Neutrophil (primary cell): ENCODE measurements at regions not wholly inside any gene's neighbourhood (a gene's known extent, or its start where the extent isn't known, plus 50 kb on each side); places are given as distances from the start of the nearest gene placed in this dataset.
"Not testable (repeated sequence)": the region's sequence is repeated elsewhere in the genome, so short reads cannot be mapped to it uniquely, and the experiment has no call there.

Source experiments
- H3K27ac ChIP-seq: fragments of 200-600 bp; sonication (generic); 2 replicates; pipeline ENCODE4 v1.5.1; 2016; ENCODE audit warnings: mild to moderate bottlenecking, moderate library complexity
- H3K27me3 ChIP-seq: fragments of 200-600 bp; sonication (generic); 2 replicates; pipeline ENCODE4 v1.6.0; 2016; ENCODE audit warnings: mild to moderate bottlenecking
- H3K36me3 ChIP-seq: fragments of 200-600 bp; sonication (generic); 2 replicates; pipeline ENCODE4 v1.5.1; 2017
- H3K4me1 ChIP-seq, 2 experiments: fragments of 200-600 bp in 1 of 2; sonication (generic) in 1 of 2; 1 replicate in 1 of 2; 2 replicates in 1 of 2; pipeline versions ENCODE4 v1.5.1 to v1.6.1; 2013 to 2016; ENCODE audit warnings: low read depth in 1 of 2, low read length in 1 of 2, mild to moderate bottlenecking in 1 of 2, moderate library complexity in 1 of 2; ENCODE audit not compliant: control insufficient read depth in 1 of 2, insufficient read depth in 1 of 2
- H3K4me3 ChIP-seq, 2 experiments: fragments of 200-600 bp in 1 of 2; sonication (generic) in 1 of 2; 1 replicate in 1 of 2; 2 replicates in 1 of 2; pipeline ENCODE4 v1.5.1; 2013 to 2016; ENCODE audit warnings: low read depth in 1 of 2, low read length in 1 of 2, mild to moderate bottlenecking in 1 of 2, moderate library complexity in 1 of 2
- H3K9me3 ChIP-seq: fragments of 200-600 bp; sonication (generic); 2 replicates; pipeline ENCODE4 v1.5.1; 2016
- CTCF ChIP-seq: fragments of 200-600 bp; sonication (generic); IDR thresholded peaks from 2 replicates; pipeline ENCODE4 v1.5.1; 2016; ENCODE audit warnings: antibody characterized with exemption

- H3K36me3 ChIP-seq, result no peaks in the 10 kb centered on the region
- no peak overlapping the region for H3K4me3 ChIP-seq
- TF ChIP-seq CTCF, result no peak
- H3K4me1 ChIP-seq, result no peaks in the 10 kb centered on the region
- H3K27me3 ChIP-seq, result no peaks in the 10 kb centered on the region
- H3K9me3 ChIP-seq, result no peaks in the 10 kb centered on the region
- H3K27ac ChIP-seq, result no peak overlapping the region
Measured at GRCh38 chr21:35274090-35274489, 225.0 kb upstream of the RUNX1 start.

GRCh38 chr21:35273333-35273732 is 224.2 kb upstream of the RUNX1 start:
- no peak for TF ChIP-seq CTCF
- Histone ChIP-seq H3K9me3 (no peaks in the 10 kb centered on the region), H3K27me3 (no peaks in the 10 kb centered on the region), H3K27ac (no peak overlapping the region), H3K4me3 (no peak overlapping the region), H3K4me1 (no peaks in the 10 kb centered on the region), H3K36me3 (no peaks in the 10 kb centered on the region)

- not testable (repeated sequence) for H3K36me3 ChIP-seq, H3K4me3 ChIP-seq, H3K27me3 ChIP-seq, H3K27ac ChIP-seq, H3K9me3 ChIP-seq, H3K4me1 ChIP-seq
Measured at GRCh38 chr21:35271344-35272118, 222.4 kb upstream of the RUNX1 start.

GRCh38 chr21:35268817-35269216 is 219.7 kb upstream of the RUNX1 start:
- Histone ChIP-seq H3K27ac (no peak overlapping the region), H3K36me3 (no peaks in the 10 kb centered on the region), H3K27me3 (no peaks in the 10 kb centered on the region), H3K4me1 (no peaks in the 10 kb centered on the region), H3K4me3 (no peak overlapping the region), H3K9me3 (no peaks in the 10 kb centered on the region)
- TF ChIP-seq CTCF, result no peak

GRCh38 chr21:35268261-35268660 is 219.2 kb upstream of the RUNX1 start:
- Histone ChIP-seq H3K4me1 (no peaks in the 10 kb centered on the region), H3K27ac (no peak overlapping the region), H3K36me3 (no peaks in the 10 kb centered on the region), H3K4me3 (no peak overlapping the region), H3K27me3 (no peaks in the 10 kb centered on the region), H3K9me3 (no peaks in the 10 kb centered on the region)
- no peak for TF ChIP-seq CTCF

- no peak overlapping the region for H3K4me3 ChIP-seq
- TF ChIP-seq CTCF, result no peak
- no peaks in the 10 kb centered on the region for H3K36me3 ChIP-seq
- H3K9me3 ChIP-seq, result no peaks in the 10 kb centered on the region
- no peak overlapping the region for H3K27ac ChIP-seq
- no peaks in the 10 kb centered on the region for H3K4me1 ChIP-seq
- no peaks in the 10 kb centered on the region for H3K27me3 ChIP-seq
Measured at GRCh38 chr21:35266546-35266945, 217.4 kb upstream of the RUNX1 start.
